Lung (tissue), 11 donors: ENCODE measurements at regions not wholly inside any gene's neighbourhood (a gene's known extent, or its start where the extent isn't known, plus 50 kb on each side); places are given as distances from the start of the nearest gene placed in this dataset.

Experiments used
- ATAC-seq: fragments of 200-7000 bp; cut with Tn5 transposase; one replicate; pipeline ENCODE4 v1.9.1; 2020; ENCODE audit warnings: moderate number of reproducible peaks; ENCODE audit not compliant: insufficient read depth, low FRiP score
- DNase-seq, 3 donors: peaks; one replicate each; pipeline ENCODE4 v3.0.0-alpha.2; 2013 to 2017
- H3K27ac ChIP-seq, 2 donors: one replicate each; pipeline ENCODE4 v1.5.1; 2013; ENCODE audit warnings: mild to moderate bottlenecking in 2 of 2, moderate library complexity in 2 of 2, control low read depth in 1 of 2, inconsistent platforms in 1 of 2, low read depth in 1 of 2, low read length in 1 of 2
- H3K27me3 ChIP-seq, 3 donors: one replicate each; pipeline ENCODE4 v1.5.1; 2013; ENCODE audit warnings: low read length in 2 of 3; ENCODE audit not compliant: control insufficient read depth in 3 of 3, insufficient read depth in 3 of 3
- H3K36me3 ChIP-seq, 4 donors: one replicate each; pipeline ENCODE4 v1.5.1; 2013; ENCODE audit warnings: low read length in 4 of 4, mild to moderate bottlenecking in 1 of 4, moderate library complexity in 1 of 4; ENCODE audit not compliant: control insufficient read depth in 4 of 4, insufficient read depth in 4 of 4
- H3K4me1 ChIP-seq, 5 donors: one replicate each; pipeline ENCODE4 v1.5.1; 2013; ENCODE audit warnings: low read length in 5 of 5, mild to moderate bottlenecking in 2 of 5, moderate library complexity in 1 of 5; ENCODE audit not compliant: control insufficient read depth in 5 of 5, insufficient read depth in 5 of 5
- H3K4me3 ChIP-seq: one replicate; pipeline ENCODE4 v1.5.1; 2013; ENCODE audit warnings: mild to moderate bottlenecking, control low read depth, moderate library complexity
- H3K9ac ChIP-seq, 2 donors: one replicate each; pipeline ENCODE4 v1.5.1; 2013; ENCODE audit warnings: low read length in 2 of 2, control low read depth in 1 of 2; ENCODE audit not compliant: insufficient read depth in 1 of 2
- H3K9me3 ChIP-seq, 4 donors: one replicate each; pipeline ENCODE4 v1.5.1; 2013; ENCODE audit warnings: low read length in 3 of 4, mild to moderate bottlenecking in 1 of 4, moderate library complexity in 1 of 4; ENCODE audit not compliant: control insufficient read depth in 4 of 4, insufficient read depth in 3 of 4
- WGBS, 2 donors: extraction: QIAGEN DNeasy Blood & Tissue Kit; methylation state at CpG; one replicate each; pipeline ENCODE4 v1.1.7; 2013; 5-methylcytosine and 5-hydroxymethylcytosine counted together
- TF ChIP-seq, protein P1 (sequence below): IDR thresholded peaks from 2 replicates; pipeline ENCODE4 v1.5.1; 2012; ENCODE audit warnings: mild to moderate bottlenecking; ENCODE audit errors: control extremely low read depth, extremely low read depth
- donor health status: control.
- donor health status: control.
- donor health status: Bipolar disorder and iron deficiency.
- donor health status: healthy.
- donor health status: DM: yes; HTN: yes; CAD: no.

DNA sequence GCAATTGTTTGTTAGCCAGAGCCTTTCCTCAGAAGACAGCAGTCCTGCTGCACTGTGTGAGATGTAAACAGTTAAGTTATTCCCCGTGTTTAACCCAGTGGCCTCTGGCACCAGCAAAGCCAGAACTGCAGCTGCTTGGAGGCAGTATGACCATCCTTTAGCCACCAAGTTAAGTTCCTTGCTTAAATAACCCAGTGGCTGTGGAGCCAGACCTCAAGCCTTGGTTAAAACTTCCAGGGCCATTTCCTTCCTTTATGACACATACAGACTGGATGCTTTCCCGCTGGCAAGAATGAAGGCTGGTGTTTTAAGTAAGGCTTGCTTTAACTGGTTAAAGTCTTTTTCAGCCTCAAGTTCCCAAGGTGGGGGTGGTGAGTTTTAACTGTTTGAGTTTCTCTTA lies 379.8 kb downstream of the DCAF12L2 start:
- H3K36me3 ChIP-seq = no peaks in the 10 kb centered on the region
- peaks cover 0 to 6% (median under 1%) of the 10 kb centered on the region in 4 donors for H3K9me3 ChIP-seq
- H3K9ac ChIP-seq = no peak overlapping the region
- H3K4me3 ChIP-seq = no peak overlapping the region
- DNase-seq (peak in 1 of 3 donors; percentile 2), ATAC-seq (no peak)
- no peaks in the 10 kb centered on the region for H3K27me3 ChIP-seq
- 11 to 20% methylated on average over 2 of the region's 2 CpGs for WGBS, 2 donors
- H3K4me1 ChIP-seq = no peaks in the 10 kb centered on the region
- TF ChIP-seq, protein P1, sequence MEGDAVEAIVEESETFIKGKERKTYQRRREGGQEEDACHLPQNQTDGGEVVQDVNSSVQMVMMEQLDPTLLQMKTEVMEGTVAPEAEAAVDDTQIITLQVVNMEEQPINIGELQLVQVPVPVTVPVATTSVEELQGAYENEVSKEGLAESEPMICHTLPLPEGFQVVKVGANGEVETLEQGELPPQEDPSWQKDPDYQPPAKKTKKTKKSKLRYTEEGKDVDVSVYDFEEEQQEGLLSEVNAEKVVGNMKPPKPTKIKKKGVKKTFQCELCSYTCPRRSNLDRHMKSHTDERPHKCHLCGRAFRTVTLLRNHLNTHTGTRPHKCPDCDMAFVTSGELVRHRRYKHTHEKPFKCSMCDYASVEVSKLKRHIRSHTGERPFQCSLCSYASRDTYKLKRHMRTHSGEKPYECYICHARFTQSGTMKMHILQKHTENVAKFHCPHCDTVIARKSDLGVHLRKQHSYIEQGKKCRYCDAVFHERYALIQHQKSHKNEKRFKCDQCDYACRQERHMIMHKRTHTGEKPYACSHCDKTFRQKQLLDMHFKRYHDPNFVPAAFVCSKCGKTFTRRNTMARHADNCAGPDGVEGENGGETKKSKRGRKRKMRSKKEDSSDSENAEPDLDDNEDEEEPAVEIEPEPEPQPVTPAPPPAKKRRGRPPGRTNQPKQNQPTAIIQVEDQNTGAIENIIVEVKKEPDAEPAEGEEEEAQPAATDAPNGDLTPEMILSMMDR = no peak
- H3K27ac ChIP-seq = no peak overlapping the region

- no peak for ATAC-seq
- 63 to 71% methylated on average over 4 of the region's 4 CpGs for WGBS, 2 donors
- TF ChIP-seq, protein P1 = no peak
- Histone ChIP-seq H3K4me1 (no peaks in the 10 kb centered on the region), H3K27ac (no peak overlapping the region), H3K36me3 (no peaks in the 10 kb centered on the region), H3K9ac (no peak overlapping the region), H3K9me3 (peaks cover 0 to 6% (median under 1%) of the 10 kb centered on the region in 4 donors), H3K4me3 (no peak overlapping the region), H3K27me3 (no peaks in the 10 kb centered on the region)
- no peak for DNase-seq
Observed at GRCh38 chrX:125791787-125792186, 374.3 kb downstream of the DCAF12L2 start.

- Histone ChIP-seq H3K4me3 (no peak overlapping the region), H3K27me3 (no peaks in the 10 kb centered on the region), H3K9ac (no peak overlapping the region), H3K9me3 (no peaks in the 10 kb centered on the region), H3K4me1 (no peaks in the 10 kb centered on the region), H3K36me3 (no peaks in the 10 kb centered on the region), H3K27ac (no peak overlapping the region)
- 70 to 91% methylated on average over 4 of the region's 4 CpGs for WGBS, 2 donors
- DNase-seq (no peak), ATAC-seq (no peak)
- TF ChIP-seq, protein P1 = no peak
Observed at GRCh38 chrX:125810856-125811255, 355.2 kb downstream of the DCAF12L2 start.

GRCh38 chrX:125826080-125826479 lies 340.0 kb downstream of the DCAF12L2 start:
- TF ChIP-seq, protein P1 = no peak
- Histone ChIP-seq H3K36me3 (no peaks in the 10 kb centered on the region), H3K27ac (no peak overlapping the region), H3K27me3 (no peaks in the 10 kb centered on the region), H3K9me3 (peaks cover 0 to 4% (median under 1%) of the 10 kb centered on the region in 4 donors), H3K4me1 (no peaks in the 10 kb centered on the region), H3K4me3 (no peak overlapping the region), H3K9ac (no peak overlapping the region)
- DNase-seq (no peak), ATAC-seq (no peak)
- 63 to 100% methylated on average over 2 of the region's 2 CpGs for WGBS, 2 donors
